ENCODE measurements at regions not wholly inside any gene's neighbourhood (a gene's known extent, or its start where the extent isn't known, plus 50 kb on each side); places are given as distances from the start of the nearest gene placed in this dataset.

DNA sequence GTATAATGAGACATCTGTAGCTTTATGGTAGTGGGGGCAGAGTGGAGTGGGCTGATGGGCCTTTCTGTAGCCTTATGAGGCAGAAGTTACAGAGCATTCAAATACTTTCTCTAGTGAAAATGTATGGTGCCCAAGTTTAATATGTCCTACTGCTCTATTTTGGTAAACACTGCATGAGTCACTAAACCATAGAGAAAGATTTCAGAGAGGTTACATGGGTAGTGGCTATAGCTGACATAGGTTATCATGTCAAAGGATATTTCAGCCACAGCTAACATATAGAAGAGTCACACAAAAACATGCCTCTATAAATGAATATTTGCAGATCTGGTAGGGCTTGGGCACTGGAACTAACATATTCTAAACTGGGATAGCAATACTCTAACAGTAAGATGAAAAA is 212.4 kb upstream of the USP25 start:
- no peak for DNase-seq

DNA sequence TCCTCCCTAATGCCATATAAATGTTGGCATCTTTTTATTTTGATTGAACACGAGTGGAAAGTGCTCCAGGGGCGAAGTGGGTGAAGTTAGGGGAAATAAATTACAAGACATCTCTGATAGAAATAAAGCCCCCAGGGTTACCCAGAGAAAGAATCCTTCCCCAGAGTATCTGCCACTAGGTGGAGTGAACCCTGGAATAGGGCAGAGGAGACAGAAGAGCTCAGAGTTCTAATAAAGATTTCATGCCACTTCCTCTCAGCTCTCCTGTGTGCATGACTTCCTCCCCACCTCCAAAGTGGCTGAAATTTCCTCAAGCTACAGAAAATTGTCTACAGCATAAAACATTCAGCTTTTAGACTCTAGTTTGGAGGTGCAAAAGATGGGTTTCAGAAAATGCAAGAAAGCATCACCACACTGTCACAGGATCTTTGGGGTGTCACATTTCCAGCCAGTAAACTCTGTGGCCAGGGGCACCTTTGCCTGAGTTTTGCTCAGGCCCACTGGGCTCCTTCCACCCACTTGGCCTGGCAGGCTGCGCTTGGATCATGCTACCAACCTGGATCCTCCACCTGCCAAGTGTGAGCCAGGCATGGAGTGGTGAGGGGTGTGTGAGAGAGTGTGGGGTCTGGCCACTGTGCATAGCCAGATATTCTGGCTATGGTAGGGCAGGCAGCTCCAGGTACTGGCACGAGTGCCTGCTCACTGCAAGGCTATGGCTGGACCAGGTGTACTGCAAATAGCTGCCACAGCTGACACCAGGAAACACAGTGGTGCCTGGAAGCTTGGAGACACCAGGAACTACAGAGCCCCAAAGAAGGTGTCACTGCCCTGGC is 208.8 kb upstream of the USP25 start:
- Histone ChIP-seq H3K27ac (ENCODE audit: low read depth in 1 of 2, low read length in 1 of 2) (no peak overlapping the region), H3K9ac (ENCODE audit: insufficient read depth in 1 of 2, low read length in 2 of 2) (no peak overlapping the region), H3K4me1 (ENCODE audit: control insufficient read depth in 5 of 5, insufficient read depth in 5 of 5, low read length in 5 of 5) (no peaks in the 10 kb centered on the region), H3K9me3 (ENCODE audit: control insufficient read depth in 4 of 4, insufficient read depth in 3 of 4, low read length in 3 of 4) (no peaks in the 10 kb centered on the region), H3K4me3 (no peak overlapping the region), H3K27me3 (ENCODE audit: control insufficient read depth in 3 of 3, insufficient read depth in 3 of 3, low read length in 2 of 3) (no peaks in the 10 kb centered on the region), H3K36me3 (ENCODE audit: control insufficient read depth in 4 of 4, insufficient read depth in 4 of 4, low read length in 4 of 4) (no peaks in the 10 kb centered on the region)
- ATAC-seq (ENCODE audit: insufficient read depth, low FRiP score): no peak
- WGBS, 2 donors: 82 to 89% methylated on average over 4 of the region's 4 CpGs
- TF ChIP-seq, protein P1, sequence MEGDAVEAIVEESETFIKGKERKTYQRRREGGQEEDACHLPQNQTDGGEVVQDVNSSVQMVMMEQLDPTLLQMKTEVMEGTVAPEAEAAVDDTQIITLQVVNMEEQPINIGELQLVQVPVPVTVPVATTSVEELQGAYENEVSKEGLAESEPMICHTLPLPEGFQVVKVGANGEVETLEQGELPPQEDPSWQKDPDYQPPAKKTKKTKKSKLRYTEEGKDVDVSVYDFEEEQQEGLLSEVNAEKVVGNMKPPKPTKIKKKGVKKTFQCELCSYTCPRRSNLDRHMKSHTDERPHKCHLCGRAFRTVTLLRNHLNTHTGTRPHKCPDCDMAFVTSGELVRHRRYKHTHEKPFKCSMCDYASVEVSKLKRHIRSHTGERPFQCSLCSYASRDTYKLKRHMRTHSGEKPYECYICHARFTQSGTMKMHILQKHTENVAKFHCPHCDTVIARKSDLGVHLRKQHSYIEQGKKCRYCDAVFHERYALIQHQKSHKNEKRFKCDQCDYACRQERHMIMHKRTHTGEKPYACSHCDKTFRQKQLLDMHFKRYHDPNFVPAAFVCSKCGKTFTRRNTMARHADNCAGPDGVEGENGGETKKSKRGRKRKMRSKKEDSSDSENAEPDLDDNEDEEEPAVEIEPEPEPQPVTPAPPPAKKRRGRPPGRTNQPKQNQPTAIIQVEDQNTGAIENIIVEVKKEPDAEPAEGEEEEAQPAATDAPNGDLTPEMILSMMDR (IDR thresholded peaks at IDR 0.05; ENCODE audit: control extremely low read depth, extremely low read depth): no peak
- no peak for DNase-seq

More for the DNA sequence above, 212.4 kb upstream of the USP25 start:
- no peak for ATAC-seq (ENCODE audit: insufficient read depth, low FRiP score)
- Histone ChIP-seq H3K36me3 (ENCODE audit: control insufficient read depth in 4 of 4, insufficient read depth in 4 of 4, low read length in 4 of 4) (no peaks in the 10 kb centered on the region), H3K4me1 (ENCODE audit: control insufficient read depth in 5 of 5, insufficient read depth in 5 of 5, low read length in 5 of 5) (no peaks in the 10 kb centered on the region), H3K9me3 (ENCODE audit: control insufficient read depth in 4 of 4, insufficient read depth in 3 of 4, low read length in 3 of 4) (no peaks in the 10 kb centered on the region), H3K9ac (ENCODE audit: insufficient read depth in 1 of 2, low read length in 2 of 2) (no peak overlapping the region), H3K27me3 (ENCODE audit: control insufficient read depth in 3 of 3, insufficient read depth in 3 of 3, low read length in 2 of 3) (no peaks in the 10 kb centered on the region), H3K4me3 (no peak overlapping the region), H3K27ac (ENCODE audit: low read depth in 1 of 2, low read length in 1 of 2) (no peak overlapping the region)
- TF ChIP-seq, protein P1 (IDR thresholded peaks at IDR 0.05; ENCODE audit: control extremely low read depth, extremely low read depth): no peak

DNA sequence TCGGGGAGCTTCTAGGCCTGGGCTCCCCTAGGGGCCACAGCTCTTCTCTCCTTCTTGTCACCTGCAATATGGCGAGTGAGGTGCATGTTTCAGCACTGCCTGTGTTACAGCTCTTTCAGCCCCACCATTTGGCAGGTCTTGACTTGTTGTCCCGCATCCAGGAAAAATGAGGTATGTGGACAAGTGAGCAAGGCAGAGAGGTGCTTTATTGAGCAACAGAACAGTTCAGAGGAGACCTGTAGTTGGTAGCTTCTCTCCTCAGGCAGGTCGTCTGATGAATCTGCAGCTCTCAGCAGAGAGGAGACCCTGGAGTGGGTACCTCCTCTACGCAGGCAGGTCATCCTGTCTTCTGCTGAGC is 208.2 kb upstream of the USP25 start:
- Histone ChIP-seq H3K4me3 (no peak overlapping the region), H3K9me3 (ENCODE audit: control insufficient read depth in 4 of 4, insufficient read depth in 3 of 4, low read length in 3 of 4) (no peaks in the 10 kb centered on the region), H3K36me3 (ENCODE audit: control insufficient read depth in 4 of 4, insufficient read depth in 4 of 4, low read length in 4 of 4) (no peaks in the 10 kb centered on the region), H3K27me3 (ENCODE audit: control insufficient read depth in 3 of 3, insufficient read depth in 3 of 3, low read length in 2 of 3) (no peaks in the 10 kb centered on the region), H3K27ac (ENCODE audit: low read depth in 1 of 2, low read length in 1 of 2) (no peak overlapping the region), H3K9ac (ENCODE audit: insufficient read depth in 1 of 2, low read length in 2 of 2) (no peak overlapping the region), H3K4me1 (ENCODE audit: control insufficient read depth in 5 of 5, insufficient read depth in 5 of 5, low read length in 5 of 5) (no peaks in the 10 kb centered on the region)
- no peak for DNase-seq
- no peak for ATAC-seq (ENCODE audit: insufficient read depth, low FRiP score)
- TF ChIP-seq, protein P1 (IDR thresholded peaks at IDR 0.05; ENCODE audit: control extremely low read depth, extremely low read depth): no peak
- WGBS, 2 donors: 97% methylated on average over 5 of the region's 5 CpGs

DNA sequence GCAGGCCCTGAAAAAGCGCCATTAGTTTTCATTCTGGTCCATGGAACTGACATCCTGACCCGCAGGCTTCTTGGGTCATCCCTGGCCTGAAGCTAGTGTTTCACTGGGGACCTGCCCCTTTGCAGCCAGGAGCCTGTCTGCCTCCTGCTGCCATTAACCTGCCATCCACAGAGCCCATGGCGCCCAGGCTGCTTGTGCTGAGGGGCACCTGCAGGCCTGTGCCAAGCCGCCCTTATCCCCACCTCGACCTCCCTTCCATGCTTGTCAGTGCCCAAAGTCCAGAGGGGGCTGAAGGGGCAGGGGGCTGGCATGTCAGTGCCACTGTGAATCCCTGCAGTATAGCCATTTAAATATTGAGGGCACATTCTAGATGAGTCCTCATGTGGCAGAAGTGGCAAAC is 207.6 kb upstream of the USP25 start:
- no peak overlapping the region for H3K9ac ChIP-seq (ENCODE audit: insufficient read depth in 1 of 2, low read length in 2 of 2)
- ATAC-seq (ENCODE audit: insufficient read depth, low FRiP score): no peak
- no peaks in the 10 kb centered on the region for H3K27me3 ChIP-seq (ENCODE audit: control insufficient read depth in 3 of 3, insufficient read depth in 3 of 3, low read length in 2 of 3)
- no peak overlapping the region for H3K4me3 ChIP-seq
- no peaks in the 10 kb centered on the region for H3K36me3 ChIP-seq (ENCODE audit: control insufficient read depth in 4 of 4, insufficient read depth in 4 of 4, low read length in 4 of 4)
- no peak for DNase-seq
- H3K4me1 ChIP-seq (ENCODE audit: control insufficient read depth in 5 of 5, insufficient read depth in 5 of 5, low read length in 5 of 5): no peaks in the 10 kb centered on the region
- no peaks in the 10 kb centered on the region for H3K9me3 ChIP-seq (ENCODE audit: control insufficient read depth in 4 of 4, insufficient read depth in 3 of 4, low read length in 3 of 4)
- H3K27ac ChIP-seq (ENCODE audit: low read depth in 1 of 2, low read length in 1 of 2): no peak overlapping the region
- TF ChIP-seq, protein P1 (IDR thresholded peaks at IDR 0.05; ENCODE audit: control extremely low read depth, extremely low read depth): no peak
- WGBS, 2 donors: 97 to 98% methylated on average over 5 of the region's 5 CpGs

Measured in lung (tissue), 11 donors.